Neuronal stem cell (in vitro differentiated cells): ENCODE measurements at regions not wholly inside any gene's neighbourhood (a gene's known extent, or its start where the extent isn't known, plus 50 kb on each side); places are given as distances from the start of the nearest gene placed in this dataset.

Source experiments
- DNase-seq: peaks from one replicate; pipeline ENCODE4 v3.0.0-alpha.2; 2013; ENCODE audit warnings: low spot score
- H2AFZ ChIP-seq: one replicate; pipeline ENCODE4 v1.6.1; 2013; ENCODE audit warnings: mild to moderate bottlenecking, low read length, inconsistent platforms
- H2AK5ac ChIP-seq: 2 replicates; pipeline ENCODE4 v1.6.1; 2013; ENCODE audit warnings: low read depth, mild to moderate bottlenecking, inconsistent platforms, low read length, moderate library complexity, mixed read lengths
- H2BK120ac ChIP-seq: 2 replicates; pipeline ENCODE4 v1.6.1; 2013; ENCODE audit warnings: low read depth, mild to moderate bottlenecking, inconsistent platforms, low read length, moderate library complexity, mixed read lengths
- H2BK12ac ChIP-seq: one replicate; pipeline ENCODE4 v1.6.1; 2013; ENCODE audit warnings: low read length, inconsistent platforms
- H2BK15ac ChIP-seq: 2 replicates; pipeline ENCODE4 v1.6.1; 2013; ENCODE audit warnings: mild to moderate bottlenecking, low read length, inconsistent platforms, mixed read lengths
- H2BK5ac ChIP-seq: one replicate; pipeline ENCODE4 v1.6.1; 2013; ENCODE audit warnings: inconsistent platforms, mild to moderate bottlenecking, low read length, moderate library complexity
- H3K14ac ChIP-seq: one replicate; pipeline ENCODE4 v1.6.1; 2013; ENCODE audit warnings: low read length, inconsistent platforms
- H3K18ac ChIP-seq: 2 replicates; pipeline ENCODE4 v1.6.1; 2013; ENCODE audit warnings: low read length, inconsistent platforms
- H3K23ac ChIP-seq: 2 replicates; pipeline ENCODE4 v1.6.1; 2013; ENCODE audit warnings: low read depth, mild to moderate bottlenecking, mixed read lengths, low read length, inconsistent platforms; ENCODE audit not compliant: poor library complexity
- H3K27ac ChIP-seq: replicated peaks from 3 replicates; pipeline ENCODE4 v1.5.1; 2013; ENCODE audit warnings: low read length, inconsistent platforms
- H3K27me3 ChIP-seq, 3 experiments: 2 replicates each; pipeline ENCODE4 v1.6.1; 2013; ENCODE audit warnings: low read length in 3 of 3, mild to moderate bottlenecking in 2 of 3, inconsistent platforms in 1 of 3, low read depth in 1 of 3, mixed read lengths in 1 of 3, moderate library complexity in 1 of 3; ENCODE audit not compliant: control insufficient read depth in 3 of 3, insufficient read depth in 3 of 3
- H3K36me3 ChIP-seq, 2 donors: replicated peaks in 1 of 2; 2 replicates each; pipeline ENCODE4 v1.6.1; 2013; ENCODE audit warnings: low read length in 2 of 2; ENCODE audit not compliant: control insufficient read depth in 2 of 2, insufficient read depth in 2 of 2
- H3K4ac ChIP-seq: 2 replicates; pipeline ENCODE4 v1.6.1; 2013; ENCODE audit warnings: inconsistent platforms, mild to moderate bottlenecking, low read length, moderate library complexity
- H3K4me1 ChIP-seq, 2 donors: 1 replicate in 1 of 2; 2 replicates in 1 of 2; pipeline ENCODE4 v1.6.1; 2013; ENCODE audit warnings: low read length in 2 of 2, low read depth in 1 of 2; ENCODE audit not compliant: control insufficient read depth in 2 of 2, insufficient read depth in 1 of 2
- H3K4me2 ChIP-seq: one replicate; pipeline ENCODE4 v1.6.1; 2013; ENCODE audit warnings: mild to moderate bottlenecking, low read length, inconsistent platforms; ENCODE audit not compliant: insufficient read depth, poor library complexity, severe bottlenecking
- H3K4me3 ChIP-seq, 2 donors: 2 replicates each; pipeline ENCODE4 v1.5.1; 2013; ENCODE audit warnings: low read length in 2 of 2, mild to moderate bottlenecking in 2 of 2, inconsistent platforms in 1 of 2, moderate library complexity in 1 of 2
- H3K79me1 ChIP-seq: one replicate; pipeline ENCODE4 v1.6.1; 2013; ENCODE audit warnings: low read depth, mild to moderate bottlenecking, inconsistent platforms, low read length, moderate library complexity
- H3K9ac ChIP-seq: one replicate; pipeline ENCODE4 v1.6.1; 2013; ENCODE audit warnings: mild to moderate bottlenecking, low read depth, low read length, inconsistent platforms; ENCODE audit not compliant: poor library complexity
- H3K9me3 ChIP-seq, 2 donors: replicated peaks in 1 of 2; 2 replicates each; pipeline versions ENCODE3 to v1.6.1; 2013; ENCODE audit warnings: low read length in 2 of 2, mild to moderate bottlenecking in 2 of 2, inconsistent platforms in 1 of 2, low read depth in 1 of 2, mixed read lengths in 1 of 2, moderate library complexity in 1 of 2; ENCODE audit not compliant: control insufficient read depth in 2 of 2, insufficient read depth in 1 of 2
- H4K8ac ChIP-seq: one replicate; pipeline ENCODE4 v1.6.1; 2013; ENCODE audit warnings: low read depth, mild to moderate bottlenecking, inconsistent platforms, low read length, moderate library complexity
- H4K91ac ChIP-seq: one replicate; pipeline ENCODE4 v1.6.1; 2013; ENCODE audit warnings: low read length, low read depth, mild to moderate bottlenecking, inconsistent platforms; ENCODE audit not compliant: poor library complexity
- WGBS, 2 donors: extraction: QIAGEN DNeasy Blood & Tissue Kit; methylation state at CpG; one replicate each; pipeline ENCODE4 v1.1.7; 2013; ENCODE audit warnings: missing lambda C conversion rate in 2 of 2, mixed read lengths in 1 of 2; ENCODE audit not compliant: insufficient read length in 2 of 2, insufficient replicate concordance in 1 of 2; ENCODE audit errors: extremely low coverage in 2 of 2; 5-methylcytosine and 5-hydroxymethylcytosine counted together

- H3K4me3 ChIP-seq, result no peak overlapping the region
- H2BK120ac ChIP-seq, result no peak overlapping the region
- H3K79me1 ChIP-seq, result no peaks in the 10 kb centered on the region
- H3K27ac ChIP-seq, result no peak overlapping the region
- H2BK5ac ChIP-seq, result no peak overlapping the region
- DNase-seq, result no peak
- no peaks in the 10 kb centered on the region for H3K27me3 ChIP-seq
- H3K9ac ChIP-seq, result no peak overlapping the region
- H3K18ac ChIP-seq, result no peak overlapping the region
- H2BK12ac ChIP-seq, result no peak overlapping the region
- no peak overlapping the region for H2BK15ac ChIP-seq
- H4K8ac ChIP-seq, result no peak overlapping the region
- H3K4ac ChIP-seq, result no peak overlapping the region
- H2AK5ac ChIP-seq, result no peak overlapping the region
- H4K91ac ChIP-seq, result no peak overlapping the region
- WGBS, 2 donors, result no CpG with 5 or more reads among the region's 2 CpGs
- no peaks in the 10 kb centered on the region for H3K4me1 ChIP-seq
- no peak overlapping the region for H2AFZ ChIP-seq
- H3K23ac ChIP-seq, result no peak overlapping the region
- no peaks in the 10 kb centered on the region for H3K36me3 ChIP-seq
- H3K14ac ChIP-seq, result no peak overlapping the region
- no peak overlapping the region for H3K4me2 ChIP-seq
- no peaks in the 10 kb centered on the region for H3K9me3 ChIP-seq
These were observed 814.5 kb upstream of the MIR17HG start for GRCh38 chr13:90532861-90533492.

GRCh38 chr13:90533866-90534265 lies 813.6 kb upstream of the MIR17HG start:
- Histone ChIP-seq H2BK15ac (no peak overlapping the region), H3K36me3 (no peaks in the 10 kb centered on the region), H3K27me3 (no peaks in the 10 kb centered on the region), H3K27ac (no peak overlapping the region), H3K14ac (no peak overlapping the region), H3K4ac (no peak overlapping the region), H2AFZ (no peak overlapping the region), H3K18ac (no peak overlapping the region), H2BK5ac (no peak overlapping the region), H2BK12ac (no peak overlapping the region), H3K23ac (no peak overlapping the region), H4K8ac (no peak overlapping the region), H3K9me3 (no peaks in the 10 kb centered on the region), H3K79me1 (no peaks in the 10 kb centered on the region), H3K4me1 (no peaks in the 10 kb centered on the region), H4K91ac (no peak overlapping the region), H2BK120ac (no peak overlapping the region), H3K4me2 (no peak overlapping the region), H3K9ac (no peak overlapping the region), H3K4me3 (no peak overlapping the region), H2AK5ac (no peak overlapping the region)
- DNase-seq, result no peak
- no CpG with 5 or more reads among the region's 2 CpGs for WGBS, 2 donors

GRCh38 chr13:90534617-90535370 lies 812.7 kb upstream of the MIR17HG start:
- H3K36me3 ChIP-seq, result no peaks in the 10 kb centered on the region
- peaks cover 0 to 4% of the 10 kb centered on the region in 2 donors for H3K9me3 ChIP-seq
- H3K14ac ChIP-seq, result no peak overlapping the region
- no peak overlapping the region for H2BK120ac ChIP-seq
- H3K79me1 ChIP-seq, result no peaks in the 10 kb centered on the region
- H3K23ac ChIP-seq, result no peak overlapping the region
- no peak overlapping the region for H2BK5ac ChIP-seq
- no peak overlapping the region for H3K4me2 ChIP-seq
- H3K4me3 ChIP-seq, result no peak overlapping the region
- DNase-seq, result no peak
- no peak overlapping the region for H2BK15ac ChIP-seq
- no peak overlapping the region for H3K4ac ChIP-seq
- WGBS, 2 donors, result no CpG with 5 or more reads among the region's 7 CpGs
- no peaks in the 10 kb centered on the region for H3K4me1 ChIP-seq
- no peak overlapping the region for H4K8ac ChIP-seq
- no peaks in the 10 kb centered on the region for H3K27me3 ChIP-seq
- no peak overlapping the region for H3K9ac ChIP-seq
- H3K18ac ChIP-seq, result no peak overlapping the region
- H3K27ac ChIP-seq, result no peak overlapping the region
- no peak overlapping the region for H4K91ac ChIP-seq
- H2AK5ac ChIP-seq, result no peak overlapping the region
- no peak overlapping the region for H2AFZ ChIP-seq
- no peak overlapping the region for H2BK12ac ChIP-seq

GRCh38 chr13:90535421-90535820 lies 812.1 kb upstream of the MIR17HG start:
- no peaks in the 10 kb centered on the region for H3K79me1 ChIP-seq
- no peaks in the 10 kb centered on the region for H3K4me1 ChIP-seq
- no peak overlapping the region for H4K91ac ChIP-seq
- no CpG with 5 or more reads among the region's 2 CpGs for WGBS, 2 donors
- no peak overlapping the region for H2BK120ac ChIP-seq
- H2AFZ ChIP-seq, result no peak overlapping the region
- H3K4me3 ChIP-seq, result no peak overlapping the region
- no peaks in the 10 kb centered on the region for H3K27me3 ChIP-seq
- H3K4me2 ChIP-seq, result no peak overlapping the region
- no peak overlapping the region for H3K23ac ChIP-seq
- no peak overlapping the region for H4K8ac ChIP-seq
- H3K27ac ChIP-seq, result no peak overlapping the region
- no peak overlapping the region for H3K9ac ChIP-seq
- no peak overlapping the region for H3K18ac ChIP-seq
- H2AK5ac ChIP-seq, result no peak overlapping the region
- no peak overlapping the region for H3K14ac ChIP-seq
- H3K4ac ChIP-seq, result no peak overlapping the region
- no peak for DNase-seq
- H3K36me3 ChIP-seq, result no peaks in the 10 kb centered on the region
- H2BK5ac ChIP-seq, result no peak overlapping the region
- H2BK12ac ChIP-seq, result no peak overlapping the region
- peaks cover 0 to 4% of the 10 kb centered on the region in 2 donors for H3K9me3 ChIP-seq
- no peak overlapping the region for H2BK15ac ChIP-seq
